Nephron progenitor cell (in vitro differentiated cells): ENCODE measurements at regions not wholly inside any gene's neighbourhood (a gene's known extent, or its start where the extent isn't known, plus 50 kb on each side); places are given as distances from the start of the nearest gene placed in this dataset.

Source experiments
- DNase-seq: peaks from one replicate; pipeline ENCODE4 v3.0.0; 2021
- H3K27ac Mint-ChIP-seq: 2 replicates; pipeline ENCODE4 v1.8.0; 2021; ENCODE audit warnings: mild to moderate bottlenecking, moderate library complexity, mixed read lengths
- H3K27me3 Mint-ChIP-seq: 2 replicates; pipeline ENCODE4 v1.8.0; 2021; ENCODE audit warnings: mild to moderate bottlenecking, low read depth, mixed read lengths; ENCODE audit not compliant: poor library complexity
- H3K36me3 Mint-ChIP-seq: 2 replicates; pipeline ENCODE4 v1.8.0; 2021; ENCODE audit warnings: low read depth, mixed read lengths
- H3K4me1 Mint-ChIP-seq: 2 replicates; pipeline ENCODE4 v1.8.0; 2021; ENCODE audit warnings: mixed read lengths
- H3K4me3 Mint-ChIP-seq: 2 replicates; pipeline ENCODE4 v1.8.0; 2021; ENCODE audit warnings: mild to moderate bottlenecking, moderate library complexity, mixed read lengths
- H3K9me3 Mint-ChIP-seq: 2 replicates; pipeline ENCODE4 v1.8.0; 2021; ENCODE audit warnings: mild to moderate bottlenecking, moderate library complexity, mixed read lengths
- CTCF ChIP-seq: fragments of 200-600 bp; sonication (generic); IDR thresholded peaks from 2 replicates; pipeline ENCODE4 v1.5.0; 2021; ENCODE audit warnings: antibody characterized with exemption

- Mint-ChIP-seq H3K4me3 (no peak overlapping the region), H3K36me3 (peaks cover 9% of the 10 kb centered on the region), H3K4me1 (peaks cover 18% of the 10 kb centered on the region), H3K27me3 (no peaks in the 10 kb centered on the region), H3K27ac (no peak overlapping the region), H3K9me3 (peaks cover 4% of the 10 kb centered on the region)
- DNase-seq, result no peak
- no peak for TF ChIP-seq CTCF
Measured at GRCh38 chr4:112927544-112927943, 121.9 kb upstream of the ANK2 start.

- H3K36me3 Mint-ChIP-seq, result peaks cover 9% of the 10 kb centered on the region
- TF ChIP-seq CTCF, result no peak
- peaks cover 4% of the 10 kb centered on the region for H3K9me3 Mint-ChIP-seq
- peaks cover 19% of the 10 kb centered on the region for H3K4me1 Mint-ChIP-seq
- no peak overlapping the region for H3K4me3 Mint-ChIP-seq
- no peaks in the 10 kb centered on the region for H3K27me3 Mint-ChIP-seq
- H3K27ac Mint-ChIP-seq, result peak overlapping the region; percentile 44
- no peak for DNase-seq
Measured at GRCh38 chr4:112931001-112931400, 118.5 kb upstream of the ANK2 start.

GRCh38 chr4:112933790-112934189 lies 115.7 kb upstream of the ANK2 start:
- Mint-ChIP-seq H3K27me3 (no peaks in the 10 kb centered on the region), H3K9me3 (peaks cover 4% of the 10 kb centered on the region), H3K36me3 (peaks cover 9% of the 10 kb centered on the region), H3K4me3 (no peak overlapping the region), H3K27ac (peak overlapping the region; percentile 89), H3K4me1 (peaks cover 10% of the 10 kb centered on the region)
- no peak for DNase-seq
- TF ChIP-seq CTCF, result no peak

- TF ChIP-seq CTCF, result peak; percentile 87
- H3K9me3 Mint-ChIP-seq, result no peaks in the 10 kb centered on the region
- no peak overlapping the region for H3K27ac Mint-ChIP-seq
- H3K4me3 Mint-ChIP-seq, result no peak overlapping the region
- no peaks in the 10 kb centered on the region for H3K27me3 Mint-ChIP-seq
- H3K36me3 Mint-ChIP-seq, result no peaks in the 10 kb centered on the region
- peaks cover 20% of the 10 kb centered on the region for H3K4me1 Mint-ChIP-seq
- no peak for DNase-seq
Measured at GRCh38 chr4:112938461-112939058, 110.9 kb upstream of the ANK2 start.

- no peak for TF ChIP-seq CTCF
- peaks cover 5% of the 10 kb centered on the region for H3K9me3 Mint-ChIP-seq
- H3K4me1 Mint-ChIP-seq, result peaks cover 14% of the 10 kb centered on the region
- no peak overlapping the region for H3K4me3 Mint-ChIP-seq
- no peaks in the 10 kb centered on the region for H3K27me3 Mint-ChIP-seq
- DNase-seq, result no peak
- peaks cover 5% of the 10 kb centered on the region for H3K36me3 Mint-ChIP-seq
- H3K27ac Mint-ChIP-seq, result no peak overlapping the region
Measured at GRCh38 chr4:112939901-112940300, 109.6 kb upstream of the ANK2 start.

- Mint-ChIP-seq H3K4me3 (no peak overlapping the region), H3K4me1 (peaks cover 14% of the 10 kb centered on the region)
Measured at GRCh38 chr4:112940336-112940735, 109.1 kb upstream of the ANK2 start.

More at GRCh38 chr4:112940336-112940735, 109.1 kb upstream of the ANK2 start:
- Mint-ChIP-seq H3K36me3 (peaks cover 5% of the 10 kb centered on the region), H3K27ac (no peak overlapping the region), H3K27me3 (no peaks in the 10 kb centered on the region), H3K9me3 (peaks cover 5% of the 10 kb centered on the region)
- TF ChIP-seq CTCF, result no peak
- DNase-seq, result no peak
